GM23338 (cell line): ENCODE measurements at regions not wholly inside any gene's neighbourhood (a gene's known extent, or its start where the extent isn't known, plus 50 kb on each side); places are given as distances from the start of the nearest gene placed in this dataset. TPM values are rescaled to one million over a fixed set of nuclear protein-coding genes. Genes with fewer than 3 reads are reported as not detected.

ENCODE experiments used
- ATAC-seq: fragments of 200-7000 bp; cut with Tn5 transposase; 3 replicates; pipeline ENCODE4 v1.9.1; 2020
- DNase-seq: peaks from one replicate; pipeline ENCODE4 v3.0.0-alpha.2; 2015; ENCODE audit warnings: low spot score
- H2AFZ ChIP-seq: fragments of 200-600 bp; sonication (generic); 2 replicates; pipeline ENCODE4 v1.8.0; 2016; ENCODE audit warnings: antibody characterized with exemption, mild to moderate bottlenecking, moderate library complexity
- H3F3A ChIP-seq: fragments of 200-600 bp; sonication (generic); replicated peaks from 2 replicates; pipeline ENCODE4 v1.8.0; 2017; ENCODE audit warnings: antibody characterized with exemption, mixed run types, low read depth
- H3K27ac ChIP-seq: fragments of 200-600 bp; sonication (generic); 2 replicates; pipeline ENCODE4 v1.6.1; 2016; ENCODE audit warnings: low read depth
- H3K27me3 ChIP-seq: fragments of 200-600 bp; sonication (generic); 2 replicates; pipeline ENCODE4 v1.8.0; 2016; ENCODE audit warnings: mild to moderate bottlenecking, mixed run types, moderate library complexity; ENCODE audit not compliant: insufficient read depth
- H3K36me3 ChIP-seq: fragments of 200-600 bp; sonication (generic); 2 replicates; pipeline ENCODE4 v1.8.0; 2016; ENCODE audit warnings: mild to moderate bottlenecking; ENCODE audit not compliant: insufficient read depth
- H3K4me1 ChIP-seq: fragments of 200-600 bp; sonication (generic); 2 replicates; pipeline ENCODE4 v1.8.0; 2016; ENCODE audit warnings: mild to moderate bottlenecking, moderate library complexity; ENCODE audit not compliant: insufficient read depth
- H3K4me2 ChIP-seq: fragments of 200-600 bp; sonication (generic); 2 replicates; pipeline ENCODE4 v1.7.1; 2017; ENCODE audit warnings: mixed run types
- H3K4me3 ChIP-seq: fragments of 200-600 bp; sonication (generic); 2 replicates; pipeline ENCODE4 v1.6.1; 2016; ENCODE audit warnings: mixed run types
- H3K79me2 ChIP-seq: fragments of 200-600 bp; sonication (generic); replicated peaks from 2 replicates; pipeline ENCODE4 v1.8.0; 2017; ENCODE audit warnings: mild to moderate bottlenecking; ENCODE audit not compliant: insufficient read depth
- H3K9me2 ChIP-seq: fragments of 200-600 bp; sonication (generic); 2 replicates; pipeline ENCODE4 v1.8.0; 2017; ENCODE audit not compliant: insufficient read depth
- H4K20me1 ChIP-seq: fragments of 200-600 bp; sonication (generic); replicated peaks from 2 replicates; pipeline ENCODE4 v1.8.0; 2017; ENCODE audit warnings: mild to moderate bottlenecking; ENCODE audit not compliant: insufficient read depth
- H3K27ac Mint-ChIP-seq: 2 replicates; pipeline ENCODE4 v1.8.0; 2020; ENCODE audit warnings: inconsistent platforms, mild to moderate bottlenecking, moderate library complexity, mixed read lengths
- H3K27me3 Mint-ChIP-seq: 3 replicates; pipeline ENCODE4 v1.8.0; 2022; ENCODE audit warnings: low read depth, mild to moderate bottlenecking, moderate library complexity, mixed read lengths, inconsistent platforms; ENCODE audit not compliant: insufficient read depth, poor library complexity
- H3K36me3 Mint-ChIP-seq: 3 replicates; pipeline ENCODE4 v1.8.0; 2021; ENCODE audit warnings: low read depth, mild to moderate bottlenecking, inconsistent platforms, moderate library complexity, mixed read lengths
- H3K4me1 Mint-ChIP-seq: 3 replicates; pipeline ENCODE4 v1.8.0; 2020; ENCODE audit warnings: mild to moderate bottlenecking, inconsistent platforms, mixed read lengths
- H3K4me3 Mint-ChIP-seq: 3 replicates; pipeline ENCODE4 v1.8.0; 2021; ENCODE audit warnings: moderate library complexity, mild to moderate bottlenecking, inconsistent platforms, mixed read lengths
- H3K9me3 Mint-ChIP-seq: 3 replicates; pipeline ENCODE4 v1.8.0; 2020; ENCODE audit warnings: moderate library complexity, mild to moderate bottlenecking, inconsistent platforms, mixed read lengths
- CREB1 ChIP-seq: fragments of 250-450 bp; sonication (Bioruptor Pico); IDR thresholded peaks from 2 replicates; pipeline ENCODE4 v1.5.0; 2020; ENCODE audit warnings: low read depth, mild to moderate bottlenecking, moderate library complexity
- EZH2 ChIP-seq: fragments of 200-600 bp; sonication (generic); IDR thresholded peaks from one replicate; pipeline ENCODE4 v1.8.0; 2017; ENCODE audit warnings: antibody characterized with exemption, mild to moderate bottlenecking, low read depth; ENCODE audit not compliant: unreplicated experiment
- EZH2phosphoT487 ChIP-seq: fragments of 200-600 bp; sonication (generic); IDR thresholded peaks from one replicate; pipeline ENCODE4 v1.8.1; 2018; ENCODE audit warnings: antibody characterized with exemption; ENCODE audit not compliant: unreplicated experiment
- JUNB ChIP-seq: IDR thresholded peaks from one replicate; pipeline ENCODE4 v1.6.1; 2016; ENCODE audit warnings: antibody characterized with exemption; ENCODE audit not compliant: unreplicated experiment
- POLR2AphosphoS5 ChIP-seq: IDR thresholded peaks from 2 replicates; pipeline ENCODE4 v1.6.1; 2016; ENCODE audit warnings: antibody characterized with exemption, low read depth
- STAT1 ChIP-seq: IDR thresholded peaks from one replicate; pipeline ENCODE4 v1.6.1; 2016; ENCODE audit warnings: antibody characterized with exemption; ENCODE audit not compliant: unreplicated experiment
- ZNF331 ChIP-seq: fragments of 250-450 bp; sonication (Bioruptor Pico); IDR thresholded peaks from 2 replicates; pipeline ENCODE4 v1.5.0; 2020; ENCODE audit warnings: low read depth, mild to moderate bottlenecking, moderate library complexity
- small RNA-seq: library from RNA; depleted of rRNA; stranded (forward); fragments of <200 nt; gene quantifications from one replicate; pipeline ENCODE3, GENCODE V24; 2014; ENCODE audit warnings: low replicate concordance
- TF ChIP-seq, protein P1 (sequence below): IDR thresholded peaks from one replicate; pipeline ENCODE4 v1.6.1; 2018; ENCODE audit warnings: antibody characterized with exemption; ENCODE audit not compliant: unreplicated experiment
- TF ChIP-seq, protein P2 (sequence below): IDR thresholded peaks from 2 replicates; pipeline ENCODE4 v1.6.1; 2016; ENCODE audit warnings: antibody characterized with exemption
- TF ChIP-seq, protein P3 (sequence below), 2 experiments: fragments of 200-600 bp in 1 of 2; sonication (generic) in 1 of 2; conservative IDR thresholded peaks; 2 replicates each; pipeline versions ENCODE4 v1.5.1 to v1.6.1; 2016 to 2017; ENCODE audit warnings: antibody characterized with exemption in 2 of 2, low read depth in 2 of 2, mild to moderate bottlenecking in 2 of 2, moderate library complexity in 1 of 2

DNA sequence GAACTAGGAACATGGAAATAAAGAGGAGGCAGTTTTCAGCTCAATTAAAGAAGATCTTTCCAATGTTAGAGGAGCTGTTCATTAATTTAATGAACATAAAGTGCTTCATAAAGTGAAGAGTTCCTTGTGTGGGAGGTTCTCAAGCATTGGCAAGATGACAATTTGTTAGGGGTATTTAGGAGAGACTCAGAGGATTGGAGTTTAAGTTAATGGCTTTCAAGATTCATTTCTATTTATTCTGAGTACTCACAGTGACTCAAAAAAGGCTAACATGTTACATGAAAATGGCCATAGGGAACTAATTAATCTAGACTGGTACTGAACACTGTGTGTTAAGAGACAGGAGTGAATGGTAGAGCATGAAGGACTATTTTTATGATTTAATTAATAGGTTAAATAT, 55.4 kb upstream of the CDH12 start:
- Mint-ChIP-seq H3K27ac (0 out of 2 replicates have a peak overlapping the region, but pooled peaks have one; percentile 12), H3K4me3 (no peak overlapping the region), H3K27me3 (no peaks in the 10 kb centered on the region), H3K36me3 (no peaks in the 10 kb centered on the region), H3K4me1 (peaks cover 14% of the 10 kb centered on the region; the same call in 2 of the 3 replicates), H3K9me3 (no peaks in the 10 kb centered on the region)
- H3K36me3 ChIP-seq, result no peaks in the 10 kb centered on the region
- ATAC-seq (no peak), DNase-seq (no peak)
- no peaks in the 10 kb centered on the region for H3K9me2 ChIP-seq
- H3K4me1 ChIP-seq, result no peaks in the 10 kb centered on the region
- no peaks in the 10 kb centered on the region for H3K27me3 ChIP-seq
- TF ChIP-seq POLR2AphosphoS5 (no peak), STAT1 (no peak), CREB1 (CRISPR knock-in tag) (no peak), JUNB (no peak), EZH2 (no peak), EZH2phosphoT487 (no peak)
- TF ChIP-seq, protein P1, sequence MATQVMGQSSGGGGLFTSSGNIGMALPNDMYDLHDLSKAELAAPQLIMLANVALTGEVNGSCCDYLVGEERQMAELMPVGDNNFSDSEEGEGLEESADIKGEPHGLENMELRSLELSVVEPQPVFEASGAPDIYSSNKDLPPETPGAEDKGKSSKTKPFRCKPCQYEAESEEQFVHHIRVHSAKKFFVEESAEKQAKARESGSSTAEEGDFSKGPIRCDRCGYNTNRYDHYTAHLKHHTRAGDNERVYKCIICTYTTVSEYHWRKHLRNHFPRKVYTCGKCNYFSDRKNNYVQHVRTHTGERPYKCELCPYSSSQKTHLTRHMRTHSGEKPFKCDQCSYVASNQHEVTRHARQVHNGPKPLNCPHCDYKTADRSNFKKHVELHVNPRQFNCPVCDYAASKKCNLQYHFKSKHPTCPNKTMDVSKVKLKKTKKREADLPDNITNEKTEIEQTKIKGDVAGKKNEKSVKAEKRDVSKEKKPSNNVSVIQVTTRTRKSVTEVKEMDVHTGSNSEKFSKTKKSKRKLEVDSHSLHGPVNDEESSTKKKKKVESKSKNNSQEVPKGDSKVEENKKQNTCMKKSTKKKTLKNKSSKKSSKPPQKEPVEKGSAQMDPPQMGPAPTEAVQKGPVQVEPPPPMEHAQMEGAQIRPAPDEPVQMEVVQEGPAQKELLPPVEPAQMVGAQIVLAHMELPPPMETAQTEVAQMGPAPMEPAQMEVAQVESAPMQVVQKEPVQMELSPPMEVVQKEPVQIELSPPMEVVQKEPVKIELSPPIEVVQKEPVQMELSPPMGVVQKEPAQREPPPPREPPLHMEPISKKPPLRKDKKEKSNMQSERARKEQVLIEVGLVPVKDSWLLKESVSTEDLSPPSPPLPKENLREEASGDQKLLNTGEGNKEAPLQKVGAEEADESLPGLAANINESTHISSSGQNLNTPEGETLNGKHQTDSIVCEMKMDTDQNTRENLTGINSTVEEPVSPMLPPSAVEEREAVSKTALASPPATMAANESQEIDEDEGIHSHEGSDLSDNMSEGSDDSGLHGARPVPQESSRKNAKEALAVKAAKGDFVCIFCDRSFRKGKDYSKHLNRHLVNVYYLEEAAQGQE, result no peak
- no peak overlapping the region for H3K4me2 ChIP-seq
- H2AFZ ChIP-seq, result peak overlapping the region; percentile 70; the same call in 1 of the 2 replicates
- no peaks in the 10 kb centered on the region for H3F3A ChIP-seq
- no peak overlapping the region for H3K27ac ChIP-seq
- no peak overlapping the region for H3K4me3 ChIP-seq
- no peaks in the 10 kb centered on the region for H3K79me2 ChIP-seq
- no peaks in the 10 kb centered on the region for H4K20me1 ChIP-seq

DNA sequence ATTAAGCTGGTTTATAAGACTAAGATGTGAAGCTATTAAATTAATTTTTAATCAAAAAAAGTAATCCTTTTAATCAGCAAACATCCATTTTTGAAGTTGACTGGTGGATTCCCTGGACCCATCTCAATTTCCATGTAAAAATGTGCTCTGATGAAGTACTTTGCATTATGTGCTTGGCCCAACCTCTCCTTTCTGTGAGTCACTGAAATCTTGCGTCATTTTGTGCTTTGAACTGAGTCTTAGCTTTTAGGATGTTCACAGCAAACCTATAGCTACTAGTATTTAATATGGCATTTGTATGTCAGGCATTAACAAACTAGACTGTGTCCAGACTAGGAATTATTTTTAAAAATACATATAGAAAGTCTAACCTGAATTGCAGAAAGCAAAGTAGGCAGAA, 55.0 kb upstream of the CDH12 start:
- Mint-ChIP-seq H3K4me1 (peaks cover 14% of the 10 kb centered on the region; the same call in 2 of the 3 replicates), H3K36me3 (no peaks in the 10 kb centered on the region), H3K27ac (no peak overlapping the region), H3K9me3 (no peaks in the 10 kb centered on the region), H3K4me3 (no peak overlapping the region), H3K27me3 (no peaks in the 10 kb centered on the region)
- no peaks in the 10 kb centered on the region for H3F3A ChIP-seq
- DNase-seq (no peak), ATAC-seq (no peak)
- H3K36me3 ChIP-seq, result no peaks in the 10 kb centered on the region
- no peak overlapping the region for H3K27ac ChIP-seq
- peak overlapping the region; percentile 70; the same call in 1 of the 2 replicates for H2AFZ ChIP-seq
- H3K9me2 ChIP-seq, result no peaks in the 10 kb centered on the region
- H3K27me3 ChIP-seq, result no peaks in the 10 kb centered on the region
- H3K4me1 ChIP-seq, result no peaks in the 10 kb centered on the region
- H4K20me1 ChIP-seq, result no peaks in the 10 kb centered on the region
- TF ChIP-seq, protein P2, sequence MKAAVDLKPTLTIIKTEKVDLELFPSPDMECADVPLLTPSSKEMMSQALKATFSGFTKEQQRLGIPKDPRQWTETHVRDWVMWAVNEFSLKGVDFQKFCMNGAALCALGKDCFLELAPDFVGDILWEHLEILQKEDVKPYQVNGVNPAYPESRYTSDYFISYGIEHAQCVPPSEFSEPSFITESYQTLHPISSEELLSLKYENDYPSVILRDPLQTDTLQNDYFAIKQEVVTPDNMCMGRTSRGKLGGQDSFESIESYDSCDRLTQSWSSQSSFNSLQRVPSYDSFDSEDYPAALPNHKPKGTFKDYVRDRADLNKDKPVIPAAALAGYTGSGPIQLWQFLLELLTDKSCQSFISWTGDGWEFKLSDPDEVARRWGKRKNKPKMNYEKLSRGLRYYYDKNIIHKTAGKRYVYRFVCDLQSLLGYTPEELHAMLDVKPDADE, result no peak
- no peak for TF ChIP-seq EZH2
- TF ChIP-seq, protein P3, sequence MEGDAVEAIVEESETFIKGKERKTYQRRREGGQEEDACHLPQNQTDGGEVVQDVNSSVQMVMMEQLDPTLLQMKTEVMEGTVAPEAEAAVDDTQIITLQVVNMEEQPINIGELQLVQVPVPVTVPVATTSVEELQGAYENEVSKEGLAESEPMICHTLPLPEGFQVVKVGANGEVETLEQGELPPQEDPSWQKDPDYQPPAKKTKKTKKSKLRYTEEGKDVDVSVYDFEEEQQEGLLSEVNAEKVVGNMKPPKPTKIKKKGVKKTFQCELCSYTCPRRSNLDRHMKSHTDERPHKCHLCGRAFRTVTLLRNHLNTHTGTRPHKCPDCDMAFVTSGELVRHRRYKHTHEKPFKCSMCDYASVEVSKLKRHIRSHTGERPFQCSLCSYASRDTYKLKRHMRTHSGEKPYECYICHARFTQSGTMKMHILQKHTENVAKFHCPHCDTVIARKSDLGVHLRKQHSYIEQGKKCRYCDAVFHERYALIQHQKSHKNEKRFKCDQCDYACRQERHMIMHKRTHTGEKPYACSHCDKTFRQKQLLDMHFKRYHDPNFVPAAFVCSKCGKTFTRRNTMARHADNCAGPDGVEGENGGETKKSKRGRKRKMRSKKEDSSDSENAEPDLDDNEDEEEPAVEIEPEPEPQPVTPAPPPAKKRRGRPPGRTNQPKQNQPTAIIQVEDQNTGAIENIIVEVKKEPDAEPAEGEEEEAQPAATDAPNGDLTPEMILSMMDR (conservative IDR thresholded peaks at IDR 0.05; ENCODE audit: low read depth in 2 of 2), result no peak
- TF ChIP-seq EZH2phosphoT487, result no peak
- TF ChIP-seq ZNF331 (CRISPR knock-in tag), result no peak
- TF ChIP-seq POLR2AphosphoS5, result no peak
- no peak overlapping the region for H3K4me2 ChIP-seq
- H3K4me3 ChIP-seq, result no peak overlapping the region
- no peaks in the 10 kb centered on the region for H3K79me2 ChIP-seq

Small RNA genes lying in the stretch of these regions (small RNA-seq; reads per million reads assigned to genes)
- gene RF00019, result not detected
